ENCODE measurements at regions not wholly inside any gene's neighbourhood (a gene's known extent, or its start where the extent isn't known, plus 50 kb on each side); places are given as distances from the start of the nearest gene placed in this dataset.

DNA sequence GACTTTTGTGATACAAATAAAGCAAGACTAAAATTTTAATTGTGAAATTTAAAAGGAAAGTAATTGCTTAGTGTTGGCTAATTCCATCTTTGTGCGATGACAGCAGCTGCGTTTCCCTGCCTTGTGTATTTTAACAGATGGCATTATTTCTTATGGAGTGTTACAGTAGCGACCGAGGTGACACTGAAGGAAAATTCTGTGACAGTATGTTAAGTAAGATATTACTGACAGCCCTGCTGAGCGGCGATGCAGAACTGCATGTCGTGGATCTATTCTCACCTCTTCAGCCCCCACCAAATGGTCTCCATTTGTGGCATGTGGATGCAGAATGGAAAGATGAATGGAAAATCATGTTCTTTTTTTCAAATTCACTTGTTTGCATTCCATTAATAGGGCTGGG lies 289.4 kb downstream of the RNF144B start:
- TF ChIP-seq, protein P1, sequence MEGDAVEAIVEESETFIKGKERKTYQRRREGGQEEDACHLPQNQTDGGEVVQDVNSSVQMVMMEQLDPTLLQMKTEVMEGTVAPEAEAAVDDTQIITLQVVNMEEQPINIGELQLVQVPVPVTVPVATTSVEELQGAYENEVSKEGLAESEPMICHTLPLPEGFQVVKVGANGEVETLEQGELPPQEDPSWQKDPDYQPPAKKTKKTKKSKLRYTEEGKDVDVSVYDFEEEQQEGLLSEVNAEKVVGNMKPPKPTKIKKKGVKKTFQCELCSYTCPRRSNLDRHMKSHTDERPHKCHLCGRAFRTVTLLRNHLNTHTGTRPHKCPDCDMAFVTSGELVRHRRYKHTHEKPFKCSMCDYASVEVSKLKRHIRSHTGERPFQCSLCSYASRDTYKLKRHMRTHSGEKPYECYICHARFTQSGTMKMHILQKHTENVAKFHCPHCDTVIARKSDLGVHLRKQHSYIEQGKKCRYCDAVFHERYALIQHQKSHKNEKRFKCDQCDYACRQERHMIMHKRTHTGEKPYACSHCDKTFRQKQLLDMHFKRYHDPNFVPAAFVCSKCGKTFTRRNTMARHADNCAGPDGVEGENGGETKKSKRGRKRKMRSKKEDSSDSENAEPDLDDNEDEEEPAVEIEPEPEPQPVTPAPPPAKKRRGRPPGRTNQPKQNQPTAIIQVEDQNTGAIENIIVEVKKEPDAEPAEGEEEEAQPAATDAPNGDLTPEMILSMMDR (IDR thresholded peaks at IDR 0.05 in 2 of 3, conservative IDR thresholded peaks at IDR 0.05 in 1 of 3; ENCODE audit: control insufficient read depth in 2 of 3, extremely low read depth in 1 of 3, insufficient read depth in 1 of 3, low read depth in 3 of 3, low read length in 3 of 3) = no peak
- TF ChIP-seq, protein P2, sequence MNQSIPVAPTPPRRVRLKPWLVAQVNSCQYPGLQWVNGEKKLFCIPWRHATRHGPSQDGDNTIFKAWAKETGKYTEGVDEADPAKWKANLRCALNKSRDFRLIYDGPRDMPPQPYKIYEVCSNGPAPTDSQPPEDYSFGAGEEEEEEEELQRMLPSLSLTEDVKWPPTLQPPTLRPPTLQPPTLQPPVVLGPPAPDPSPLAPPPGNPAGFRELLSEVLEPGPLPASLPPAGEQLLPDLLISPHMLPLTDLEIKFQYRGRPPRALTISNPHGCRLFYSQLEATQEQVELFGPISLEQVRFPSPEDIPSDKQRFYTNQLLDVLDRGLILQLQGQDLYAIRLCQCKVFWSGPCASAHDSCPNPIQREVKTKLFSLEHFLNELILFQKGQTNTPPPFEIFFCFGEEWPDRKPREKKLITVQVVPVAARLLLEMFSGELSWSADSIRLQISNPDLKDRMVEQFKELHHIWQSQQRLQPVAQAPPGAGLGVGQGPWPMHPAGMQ (IDR thresholded peaks at IDR 0.05; ENCODE audit: borderline replicate concordance) = no peak
- TF ChIP-seq, protein P3, sequence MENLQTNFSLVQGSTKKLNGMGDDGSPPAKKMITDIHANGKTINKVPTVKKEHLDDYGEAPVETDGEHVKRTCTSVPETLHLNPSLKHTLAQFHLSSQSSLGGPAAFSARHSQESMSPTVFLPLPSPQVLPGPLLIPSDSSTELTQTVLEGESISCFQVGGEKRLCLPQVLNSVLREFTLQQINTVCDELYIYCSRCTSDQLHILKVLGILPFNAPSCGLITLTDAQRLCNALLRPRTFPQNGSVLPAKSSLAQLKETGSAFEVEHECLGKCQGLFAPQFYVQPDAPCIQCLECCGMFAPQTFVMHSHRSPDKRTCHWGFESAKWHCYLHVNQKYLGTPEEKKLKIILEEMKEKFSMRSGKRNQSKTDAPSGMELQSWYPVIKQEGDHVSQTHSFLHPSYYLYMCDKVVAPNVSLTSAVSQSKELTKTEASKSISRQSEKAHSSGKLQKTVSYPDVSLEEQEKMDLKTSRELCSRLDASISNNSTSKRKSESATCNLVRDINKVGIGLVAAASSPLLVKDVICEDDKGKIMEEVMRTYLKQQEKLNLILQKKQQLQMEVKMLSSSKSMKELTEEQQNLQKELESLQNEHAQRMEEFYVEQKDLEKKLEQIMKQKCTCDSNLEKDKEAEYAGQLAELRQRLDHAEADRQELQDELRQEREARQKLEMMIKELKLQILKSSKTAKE (IDR thresholded peaks at IDR 0.05; ENCODE audit: low read depth, poor library complexity, severe bottlenecking) = no peak
- TF ChIP-seq NR2C2 (IDR thresholded peaks at IDR 0.05; ENCODE audit: borderline replicate concordance, control insufficient read depth, insufficient read length, low read depth) (no peak), ZNF274 (IDR thresholded peaks at IDR 0.05; ENCODE audit: insufficient read depth, insufficient read length) (no peak), POLR2A (IDR thresholded peaks at IDR 0.05; ENCODE audit: low read depth, low read length) (no peak)

All from GM12878 (cell line).